LNCaP clone FGC (cell line): ENCODE measurements at regions not wholly inside any gene's neighbourhood (a gene's known extent, or its start where the extent isn't known, plus 50 kb on each side); places are given as distances from the start of the nearest gene placed in this dataset.

ENCODE experiments used
- DNase-seq: peaks from one replicate; pipeline ENCODE4 v3.0.0-alpha.2; 2011; ENCODE audit warnings: low read depth
- H3K4me3 ChIP-seq: 2 replicates; pipeline ENCODE4 v1.5.1; 2011; ENCODE audit warnings: mild to moderate bottlenecking, low read depth, low read length, control low read depth
- CTCF ChIP-seq: IDR thresholded peaks from 2 replicates; pipeline ENCODE4 v1.5.1; 2012; ENCODE audit warnings: mild to moderate bottlenecking; ENCODE audit not compliant: control insufficient read depth, insufficient read depth; ENCODE audit errors: extremely low read depth

GRCh38 chr3:187929112-187929816 is 184.0 kb upstream of the BCL6 start:
- no peak for TF ChIP-seq CTCF
- H3K4me3 ChIP-seq, result no peak overlapping the region
- no peak for DNase-seq

- DNase-seq, result no peak
- H3K4me3 ChIP-seq, result no peak overlapping the region
- TF ChIP-seq CTCF, result no peak
Measured at GRCh38 chr3:187930021-187930420, 184.8 kb upstream of the BCL6 start.

GRCh38 chr3:187931101-187931500 is 185.8 kb upstream of the BCL6 start:
- no peak for TF ChIP-seq CTCF
- no peak overlapping the region for H3K4me3 ChIP-seq

GRCh38 chr3:187931770-187932278 is 186.6 kb upstream of the BCL6 start:
- no peak for TF ChIP-seq CTCF
- DNase-seq, result no peak
- H3K4me3 ChIP-seq, result no peak overlapping the region

More at GRCh38 chr3:187931101-187931500, 185.8 kb upstream of the BCL6 start:
- DNase-seq, result no peak

- TF ChIP-seq CTCF, result no peak
- DNase-seq, result no peak
- no peak overlapping the region for H3K4me3 ChIP-seq
Measured at GRCh38 chr3:187932530-187932929, 187.3 kb upstream of the BCL6 start.

DNA sequence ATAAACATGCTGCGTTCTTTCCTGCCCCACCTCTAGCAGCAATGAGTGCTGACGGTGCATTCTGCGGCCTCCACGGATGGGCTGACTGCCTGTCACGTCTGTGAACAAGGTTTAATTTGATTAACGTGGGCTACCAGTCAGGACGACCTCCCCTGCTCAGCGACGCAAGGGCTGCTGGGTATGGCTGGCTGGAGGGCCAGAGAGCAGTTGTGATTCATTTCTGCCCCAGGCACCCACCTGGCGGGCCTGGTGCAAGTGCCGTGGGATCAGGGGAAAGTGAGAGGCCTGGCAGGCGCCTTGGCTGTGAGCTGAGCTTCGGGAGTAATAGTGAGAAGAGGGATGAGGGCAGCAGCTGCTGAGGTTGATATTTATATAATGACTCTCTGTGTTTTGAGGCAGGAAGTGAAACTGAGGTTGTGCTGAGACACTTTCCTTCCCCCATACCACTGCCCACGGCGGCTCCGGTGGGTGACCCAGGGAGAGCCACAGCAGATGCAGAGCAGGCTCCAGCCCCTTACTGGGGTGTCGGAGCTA is 190.4 kb upstream of the BCL6 start:
- no peak overlapping the region for H3K4me3 ChIP-seq
- DNase-seq, result no peak
- no peak for TF ChIP-seq CTCF

- no peak for TF ChIP-seq CTCF
- DNase-seq, result no peak
- H3K4me3 ChIP-seq, result no peak overlapping the region
Measured at GRCh38 chr3:187936676-187937075, 191.4 kb upstream of the BCL6 start.
